Heart left ventricle (tissue), 13 donors: ENCODE measurements at regions not wholly inside any gene's neighbourhood (a gene's known extent, or its start where the extent isn't known, plus 50 kb on each side); places are given as distances from the start of the nearest gene placed in this dataset.

Experiments
- CTCF ChIP-seq, 12 donors: fragments of 200-600 bp; sonication (generic) in 4 of 12; IDR thresholded peaks; one replicate each; pipeline versions ENCODE4 v1.5.0 to v1.8.0; 2018 to 2022; ENCODE audit warnings: antibody characterized with exemption in 12 of 12, mild to moderate bottlenecking in 5 of 12
- POLR2A ChIP-seq, 2 donors: fragments of 450-650 bp; IDR thresholded peaks; one replicate each; pipeline ENCODE4 v1.6.1; 2017; ENCODE audit warnings: antibody characterized with exemption in 2 of 2, mild to moderate bottlenecking in 2 of 2, moderate library complexity in 2 of 2
- donor health status: ischemic (EF 13 %, LVEDD 7.1; RV severe dilation, severe dysfunction).
- donor health status: DM: no; HTN: yes; CAD: no.
- donor health status: DM: no; HTN: no; CAD: no.
- donor health status: ischemic (EF 25% LVEDD 6.9; RV normal size, moderate dysfunction).
- donor health status: ischemic (EF 25% LVEDD 5.7; RV mildly dilated, moderate dysfunction).
- donor health status: ischemic (EF 35%, LVEDD 5.7; RV mildly dilated, moderate dysfunction).
- donor health status: nonischemic (EF 11% LVEDD 7.7; RV severe dilation, severe dysfunction).
- donor health status: DM: yes; HTN: yes; CAD: no.
- donor health status: PGD.
- donor health status: ischemic (EF 29% LVEDD 5.4; RV normal size, mild dysfunction).
- donor health status: nonischemic (EF 23%, LVEDD 6.1; RV moderate dilation, normal function).

GRCh38 chr6:99093456-99094190, 145.9 kb upstream of the FBXL4 start:
- TF ChIP-seq CTCF (IDR thresholded peaks at IDR 0.05) (no peak), POLR2A (IDR thresholded peaks at IDR 0.05) (no peak)
